Central memory CD8-positive, alpha-beta T cell (primary cell): ENCODE measurements at regions not wholly inside any gene's neighbourhood (a gene's known extent, or its start where the extent isn't known, plus 50 kb on each side); places are given as distances from the start of the nearest gene placed in this dataset.

Experiments used
- ATAC-seq: fragments of 150-1000 bp; cut with Tn5 transposase; replicated peaks from 2 replicates; pipeline ENCODE4 v1.10.0; 2022; ENCODE audit warnings: mild to moderate bottlenecking, moderate FRiP score, moderate number of reproducible peaks; ENCODE audit not compliant: poor library complexity, severe bottlenecking; ENCODE audit errors: extremely low read depth
- DNase-seq, 2 donors: peaks; one replicate each; pipeline ENCODE4 v3.0.0; 2021; ENCODE audit warnings: low spot score in 2 of 2
- H3K27ac Mint-ChIP-seq: one replicate; pipeline ENCODE4 v1.8.0; 2022; ENCODE audit warnings: low read depth, mild to moderate bottlenecking, moderate library complexity, mixed read lengths
- H3K27me3 Mint-ChIP-seq: one replicate; pipeline ENCODE4 v1.8.0; 2022; ENCODE audit warnings: mixed read lengths
- H3K36me3 Mint-ChIP-seq: one replicate; pipeline ENCODE4 v1.8.0; 2022; ENCODE audit warnings: mild to moderate bottlenecking, moderate library complexity, mixed read lengths; ENCODE audit not compliant: insufficient read depth
- H3K4me1 Mint-ChIP-seq: one replicate; pipeline ENCODE4 v1.8.0; 2022; ENCODE audit warnings: mixed read lengths
- H3K4me3 Mint-ChIP-seq: one replicate; pipeline ENCODE4 v1.8.0; 2022; ENCODE audit warnings: mild to moderate bottlenecking, moderate library complexity, mixed read lengths
- H3K9me3 Mint-ChIP-seq: one replicate; pipeline ENCODE4 v1.8.0; 2022; ENCODE audit warnings: mixed read lengths

DNA sequence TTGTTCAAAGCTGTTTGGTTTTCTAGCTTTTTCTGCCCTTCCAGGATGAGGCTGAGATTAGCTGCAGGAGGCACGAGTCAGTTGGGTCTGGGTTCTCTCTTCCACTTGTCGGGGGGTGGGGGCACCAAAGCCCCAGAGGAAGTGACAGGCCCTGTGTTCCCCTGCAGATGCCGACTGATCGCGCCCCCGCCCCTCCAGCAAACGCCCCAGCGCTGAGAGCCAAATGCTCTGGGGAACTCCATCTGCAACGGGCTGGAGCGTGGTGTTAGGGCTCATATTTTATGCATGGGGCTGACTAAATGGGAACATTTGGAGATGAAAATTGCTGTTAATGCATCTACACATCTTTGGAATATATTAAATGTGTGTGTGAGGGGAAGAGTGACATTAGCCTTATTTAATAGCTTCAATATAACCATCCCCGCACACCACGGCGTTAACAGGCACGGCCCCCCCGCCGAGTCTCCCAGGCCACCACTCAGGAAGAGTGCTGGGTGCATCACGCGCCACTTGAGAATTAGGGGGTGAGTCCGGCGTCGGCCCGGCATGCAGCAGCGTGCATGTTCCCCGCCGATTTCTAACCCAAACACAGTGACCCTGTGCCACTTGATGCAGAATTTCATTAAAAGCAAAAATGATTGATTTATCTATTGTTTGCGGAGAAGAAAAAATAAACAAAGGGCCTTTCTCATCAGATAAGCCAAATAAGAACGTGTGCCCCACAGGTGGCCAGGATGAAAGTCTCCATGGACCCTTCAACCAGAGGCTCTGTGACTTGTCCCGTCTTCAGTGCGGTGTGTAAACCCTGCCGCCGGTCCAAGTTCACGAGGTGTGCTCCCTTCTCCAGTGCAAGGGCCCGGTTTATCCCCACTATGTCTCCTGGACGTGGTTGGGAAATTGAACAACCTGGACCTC is 165.0 kb upstream of the RTL1 start:
- no peak for ATAC-seq

DNA sequence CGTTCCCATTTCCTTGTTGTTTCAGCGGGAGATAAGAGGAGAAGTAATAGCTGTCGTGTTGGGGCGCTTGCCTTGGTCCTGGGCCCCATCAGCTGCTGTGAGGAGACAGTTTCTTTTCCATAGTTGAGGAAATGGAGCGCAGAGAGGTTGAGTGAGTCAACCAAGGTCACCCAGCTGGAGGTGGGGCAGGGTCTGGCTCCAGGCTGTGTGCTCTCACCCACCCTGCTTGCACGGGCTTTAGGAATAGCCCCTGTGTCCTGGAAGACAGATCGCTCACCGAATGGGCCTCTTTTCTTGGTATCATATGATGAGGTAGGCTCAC is 165.7 kb upstream of the RTL1 start:
- Mint-ChIP-seq H3K9me3 (no peaks in the 10 kb centered on the region), H3K36me3 (peaks cover 3% of the 10 kb centered on the region), H3K27ac (no peak overlapping the region), H3K27me3 (peaks cover 34% of the 10 kb centered on the region), H3K4me1 (no peaks in the 10 kb centered on the region), H3K4me3 (no peak overlapping the region)
- DNase-seq: no peak
- ATAC-seq: no peak

More for the DNA sequence above, 165.0 kb upstream of the RTL1 start:
- Mint-ChIP-seq H3K27ac (no peak overlapping the region), H3K4me1 (no peaks in the 10 kb centered on the region), H3K36me3 (peaks cover 3% of the 10 kb centered on the region), H3K9me3 (no peaks in the 10 kb centered on the region), H3K27me3 (peaks cover 31% of the 10 kb centered on the region), H3K4me3 (no peak overlapping the region)
- DNase-seq: no peak

DNA sequence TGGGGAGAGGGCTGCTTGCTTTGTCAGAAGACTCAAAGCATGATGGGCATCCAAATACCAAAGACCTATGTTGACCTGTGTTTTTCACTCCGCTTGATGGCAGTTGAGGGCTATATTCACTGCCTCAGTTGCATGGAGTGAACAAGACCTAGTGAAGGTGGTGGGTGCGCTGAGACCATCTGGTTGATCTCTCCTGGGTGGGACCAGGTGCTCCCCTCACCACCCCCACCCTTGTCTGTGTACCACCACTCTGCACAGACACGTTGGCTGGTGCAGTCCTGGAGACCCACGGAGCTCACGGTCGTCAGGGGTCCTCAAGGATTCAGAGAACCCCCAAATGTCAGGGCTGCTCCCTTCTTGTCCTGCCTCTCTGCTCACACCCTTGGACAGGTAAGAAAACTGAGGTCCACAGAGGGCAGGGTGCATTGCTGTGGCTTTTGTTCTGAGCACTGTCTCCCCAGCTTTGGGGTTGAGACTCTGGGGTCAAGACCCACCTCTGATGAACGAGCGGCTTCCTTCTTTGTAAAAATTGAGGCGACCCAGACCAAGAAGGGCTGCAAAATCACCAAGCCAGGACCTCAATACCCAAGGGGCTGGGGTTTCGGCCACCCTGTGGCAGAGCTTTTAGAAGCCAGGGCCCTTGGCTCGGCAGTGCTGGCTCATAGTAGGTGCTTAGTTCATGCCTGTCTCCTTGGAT is 166.3 kb upstream of the RTL1 start:
- Mint-ChIP-seq H3K27me3 (peaks cover 40% of the 10 kb centered on the region), H3K4me1 (no peaks in the 10 kb centered on the region), H3K4me3 (no peak overlapping the region), H3K9me3 (no peaks in the 10 kb centered on the region), H3K36me3 (peaks cover 3% of the 10 kb centered on the region), H3K27ac (no peak overlapping the region)
- ATAC-seq: no peak
- DNase-seq: no peak

DNA sequence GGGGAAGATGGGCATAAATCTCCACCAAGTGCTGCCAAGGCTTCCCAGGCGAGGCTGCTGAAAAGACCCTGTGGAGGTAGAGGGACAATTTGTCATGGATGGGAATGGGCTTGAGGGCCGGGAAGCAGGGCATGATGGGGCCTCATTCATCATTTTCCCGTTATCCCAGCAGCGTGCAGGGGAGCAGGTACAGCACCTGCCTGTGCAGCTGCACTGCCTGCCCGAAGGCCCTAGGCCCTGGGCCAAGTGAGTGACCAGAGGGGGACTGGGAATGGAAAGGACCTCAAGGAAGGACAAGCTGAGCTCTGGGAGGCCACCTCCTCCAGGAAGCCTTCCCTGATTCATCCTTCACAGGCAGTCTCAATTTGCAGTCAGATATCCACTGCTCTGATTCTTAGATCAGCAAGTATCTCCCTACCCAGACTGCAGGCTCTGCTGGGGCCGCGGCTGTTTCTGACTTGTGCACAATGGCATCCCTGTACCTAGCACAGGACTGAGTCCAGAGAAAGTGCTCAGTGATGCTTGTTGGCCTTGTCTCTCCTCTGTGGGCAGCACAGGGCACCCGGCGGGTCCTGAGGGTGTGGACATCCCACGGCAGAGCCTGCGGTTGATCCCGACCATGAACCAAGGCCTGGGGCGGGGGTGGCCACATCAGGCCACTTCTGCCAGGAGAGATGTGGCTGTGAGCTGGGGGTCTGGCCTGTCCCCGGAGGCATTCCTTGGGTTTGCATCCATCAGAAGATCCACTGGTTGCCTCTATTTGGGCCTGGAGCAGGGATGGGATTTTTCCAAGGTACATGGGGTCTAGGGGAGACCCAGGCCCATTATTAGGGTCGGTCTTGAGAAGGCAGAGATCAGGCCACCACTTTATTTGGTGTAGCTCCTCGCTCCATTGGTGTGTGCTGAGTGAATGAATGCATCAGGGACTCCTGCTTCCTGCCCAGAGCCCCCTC is 167.3 kb upstream of the RTL1 start:
- no peaks in the 10 kb centered on the region for H3K9me3 Mint-ChIP-seq
- peaks cover 50% of the 10 kb centered on the region for H3K27me3 Mint-ChIP-seq
- ATAC-seq: no peak
- no peak for DNase-seq
- no peaks in the 10 kb centered on the region for H3K4me1 Mint-ChIP-seq
- peaks cover 3% of the 10 kb centered on the region for H3K36me3 Mint-ChIP-seq
- H3K27ac Mint-ChIP-seq: no peak overlapping the region
- H3K4me3 Mint-ChIP-seq: no peak overlapping the region

DNA sequence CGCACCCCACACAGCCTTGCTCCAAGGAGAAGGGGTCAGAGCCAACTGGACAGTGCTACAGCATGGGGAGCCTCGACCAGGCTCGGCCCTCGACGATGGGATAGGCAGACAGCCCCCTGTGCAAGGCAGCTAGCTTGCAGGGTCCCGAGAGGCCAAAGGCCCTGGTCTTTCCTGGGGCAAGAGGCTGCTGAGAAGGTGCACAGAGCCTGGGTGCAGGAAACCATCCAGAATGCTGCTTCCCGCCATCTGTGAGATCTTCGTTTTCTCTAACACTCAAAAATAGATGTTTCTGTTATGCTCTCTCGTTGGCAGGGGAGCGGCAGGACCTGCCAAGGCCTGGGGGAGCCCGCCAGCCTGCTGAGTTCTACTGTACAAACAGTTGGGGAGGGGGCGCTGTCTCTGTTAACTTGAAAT is 168.0 kb upstream of the RTL1 start:
- ATAC-seq (no peak), DNase-seq (no peak)
- Mint-ChIP-seq H3K27me3 (peaks cover 54% of the 10 kb centered on the region), H3K9me3 (no peaks in the 10 kb centered on the region), H3K4me3 (no peak overlapping the region), H3K36me3 (peaks cover 3% of the 10 kb centered on the region), H3K27ac (no peak overlapping the region), H3K4me1 (no peaks in the 10 kb centered on the region)

DNA sequence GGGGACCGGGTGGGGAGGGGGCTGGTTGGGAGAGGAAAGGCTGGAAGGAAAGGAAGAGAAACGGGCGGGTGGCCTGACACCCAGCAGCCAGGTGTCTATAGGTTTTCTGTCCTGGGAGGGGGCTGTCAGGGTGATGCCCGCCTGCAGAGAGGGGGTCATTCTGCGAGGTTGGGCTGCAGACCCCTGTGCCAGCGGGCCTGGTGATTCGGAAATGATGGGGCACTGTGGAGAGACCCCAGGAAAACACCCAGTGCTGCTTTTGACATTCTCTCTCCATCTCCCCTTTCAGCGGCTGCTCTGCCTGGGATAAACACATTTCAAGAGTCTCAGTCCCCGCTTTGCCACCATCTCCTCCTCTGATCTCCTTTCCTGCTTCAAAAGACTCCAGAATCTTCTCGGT is 168.5 kb upstream of the RTL1 start:
- no peak overlapping the region for H3K4me3 Mint-ChIP-seq
- no peaks in the 10 kb centered on the region for H3K4me1 Mint-ChIP-seq
- no peaks in the 10 kb centered on the region for H3K9me3 Mint-ChIP-seq
- peaks cover 60% of the 10 kb centered on the region for H3K27me3 Mint-ChIP-seq
- no peak for ATAC-seq
- H3K27ac Mint-ChIP-seq: no peak overlapping the region
- peaks cover 3% of the 10 kb centered on the region for H3K36me3 Mint-ChIP-seq
- DNase-seq: no peak

DNA sequence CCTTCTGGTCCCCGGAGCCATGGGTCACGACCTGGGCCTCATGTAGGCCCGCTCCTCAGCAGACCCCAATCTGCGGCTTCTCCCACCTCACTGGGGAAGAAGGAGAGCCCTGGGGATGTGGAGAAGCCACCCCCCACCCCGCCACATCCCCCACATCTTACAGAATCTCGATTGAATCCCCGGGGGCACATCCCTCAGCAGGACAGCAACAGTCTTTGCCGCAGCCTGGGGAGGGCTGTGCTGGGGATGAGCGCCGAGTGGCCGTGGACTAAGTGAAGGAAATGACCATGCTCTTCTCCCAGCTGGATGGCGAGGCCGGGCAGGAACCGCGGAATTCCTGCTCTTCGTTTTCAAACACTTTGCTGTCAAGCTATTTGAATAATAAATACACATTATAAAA is 169.0 kb upstream of the RTL1 start:
- Mint-ChIP-seq H3K9me3 (no peaks in the 10 kb centered on the region), H3K27me3 (peaks cover 60% of the 10 kb centered on the region), H3K27ac (no peak overlapping the region), H3K4me3 (no peak overlapping the region), H3K4me1 (no peaks in the 10 kb centered on the region), H3K36me3 (peaks cover 3% of the 10 kb centered on the region)
- no peak for ATAC-seq
- DNase-seq: peak in 1 of 2 donors; percentile 3

DNA sequence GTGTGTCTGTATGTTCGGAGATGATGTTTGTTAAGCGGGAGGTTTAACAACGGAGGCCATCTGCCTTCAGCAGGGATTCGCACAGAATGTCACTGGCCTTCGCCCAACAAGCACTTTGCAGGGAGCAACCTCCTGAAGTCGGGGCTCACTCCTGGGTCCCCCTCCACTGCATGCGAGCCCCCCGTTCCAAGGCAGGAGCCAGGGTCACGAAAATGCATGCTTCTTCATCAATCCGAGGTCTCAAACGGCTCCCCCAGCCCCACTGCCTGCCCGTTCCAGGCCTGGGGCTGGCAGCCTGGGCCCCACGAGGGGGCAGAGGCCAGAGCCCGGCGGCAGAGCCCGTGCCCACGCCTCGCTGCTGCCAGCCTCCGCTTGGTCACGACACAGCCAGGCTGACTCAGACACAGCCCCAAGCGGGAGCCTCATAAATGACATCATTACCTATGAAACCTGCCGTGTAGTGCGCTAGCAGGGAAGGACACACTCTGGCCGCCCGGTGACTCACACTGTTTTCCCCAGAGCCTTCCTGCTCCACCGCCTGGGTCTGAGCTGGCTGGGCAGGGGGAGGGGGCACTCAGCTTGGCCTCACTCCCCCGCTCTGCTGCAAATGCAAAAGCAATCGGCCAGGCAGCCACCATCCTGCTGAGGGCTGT is 169.5 kb upstream of the RTL1 start:
- Mint-ChIP-seq H3K27ac (no peak overlapping the region), H3K36me3 (peaks cover 1% of the 10 kb centered on the region), H3K4me3 (no peak overlapping the region), H3K4me1 (no peaks in the 10 kb centered on the region), H3K27me3 (peaks cover 60% of the 10 kb centered on the region), H3K9me3 (no peaks in the 10 kb centered on the region)
- ATAC-seq (no peak), DNase-seq (no peak)

DNA sequence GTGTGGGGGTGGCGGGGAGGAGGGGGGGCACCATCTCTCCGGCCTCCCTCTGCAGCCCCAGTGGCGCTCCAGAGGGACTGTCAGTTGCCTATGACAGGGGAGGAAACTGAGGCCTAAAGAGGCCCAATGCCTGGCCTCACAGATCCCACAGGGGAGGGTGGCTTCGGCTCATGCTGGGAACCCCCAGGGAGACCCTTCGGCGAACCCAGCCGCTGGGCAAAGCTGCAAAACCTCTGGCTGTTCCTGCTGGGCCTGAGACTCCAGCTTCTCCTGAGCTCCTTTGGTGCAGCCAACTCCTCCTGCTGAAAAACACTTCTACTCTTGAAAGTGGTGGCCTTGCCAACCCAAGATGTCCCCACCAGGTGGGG is 170.1 kb upstream of the RTL1 start:
- Mint-ChIP-seq H3K4me1 (no peaks in the 10 kb centered on the region), H3K4me3 (no peak overlapping the region), H3K36me3 (no peaks in the 10 kb centered on the region), H3K27me3 (peaks cover 60% of the 10 kb centered on the region), H3K27ac (no peak overlapping the region), H3K9me3 (no peaks in the 10 kb centered on the region)
- ATAC-seq (no peak), DNase-seq (no peak)

DNA sequence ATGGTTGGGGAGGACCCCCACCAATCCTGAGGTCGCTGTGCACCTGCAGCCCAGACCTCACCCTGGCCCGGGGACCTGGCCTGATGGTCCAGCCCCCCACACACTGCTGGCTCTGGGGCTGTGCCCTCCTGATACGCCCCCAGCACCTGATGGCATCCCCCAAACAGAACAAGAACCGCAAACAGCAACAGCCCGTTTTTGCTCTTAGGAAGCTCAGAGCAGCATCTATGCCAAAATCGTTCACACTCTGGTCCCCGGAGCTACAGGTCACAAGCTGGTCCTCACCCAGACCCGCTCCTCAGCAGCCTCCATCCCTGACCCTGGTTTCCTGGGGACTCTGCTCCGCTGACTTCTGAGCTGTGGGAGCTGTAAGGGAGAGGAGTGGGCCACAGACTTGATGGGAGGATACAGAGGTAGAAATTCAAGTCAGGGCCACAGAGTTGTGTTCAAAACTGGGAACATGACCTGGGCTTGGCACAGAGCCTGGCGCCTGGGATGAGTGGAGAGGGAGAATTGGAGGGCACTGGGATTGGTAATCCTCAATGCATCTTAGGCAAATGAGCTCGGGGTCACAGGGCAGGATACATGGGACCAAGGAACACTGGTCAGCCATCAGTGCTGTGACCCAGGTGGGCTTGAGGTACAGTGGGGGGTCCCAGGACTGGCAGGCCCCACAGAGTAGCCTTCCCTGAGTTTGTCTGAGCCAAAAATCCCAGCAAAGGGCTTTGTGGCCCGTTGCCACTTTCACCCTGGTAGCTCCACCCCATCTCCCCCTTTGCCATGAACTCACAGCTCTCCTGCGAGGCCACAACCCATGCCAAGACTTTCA is 170.9 kb upstream of the RTL1 start:
- Mint-ChIP-seq H3K9me3 (no peaks in the 10 kb centered on the region), H3K4me3 (no peak overlapping the region), H3K36me3 (no peaks in the 10 kb centered on the region), H3K27me3 (peaks cover 64% of the 10 kb centered on the region), H3K4me1 (no peaks in the 10 kb centered on the region), H3K27ac (no peak overlapping the region)
- peak; percentile 1 to 3 for DNase-seq
- ATAC-seq: no peak

DNA sequence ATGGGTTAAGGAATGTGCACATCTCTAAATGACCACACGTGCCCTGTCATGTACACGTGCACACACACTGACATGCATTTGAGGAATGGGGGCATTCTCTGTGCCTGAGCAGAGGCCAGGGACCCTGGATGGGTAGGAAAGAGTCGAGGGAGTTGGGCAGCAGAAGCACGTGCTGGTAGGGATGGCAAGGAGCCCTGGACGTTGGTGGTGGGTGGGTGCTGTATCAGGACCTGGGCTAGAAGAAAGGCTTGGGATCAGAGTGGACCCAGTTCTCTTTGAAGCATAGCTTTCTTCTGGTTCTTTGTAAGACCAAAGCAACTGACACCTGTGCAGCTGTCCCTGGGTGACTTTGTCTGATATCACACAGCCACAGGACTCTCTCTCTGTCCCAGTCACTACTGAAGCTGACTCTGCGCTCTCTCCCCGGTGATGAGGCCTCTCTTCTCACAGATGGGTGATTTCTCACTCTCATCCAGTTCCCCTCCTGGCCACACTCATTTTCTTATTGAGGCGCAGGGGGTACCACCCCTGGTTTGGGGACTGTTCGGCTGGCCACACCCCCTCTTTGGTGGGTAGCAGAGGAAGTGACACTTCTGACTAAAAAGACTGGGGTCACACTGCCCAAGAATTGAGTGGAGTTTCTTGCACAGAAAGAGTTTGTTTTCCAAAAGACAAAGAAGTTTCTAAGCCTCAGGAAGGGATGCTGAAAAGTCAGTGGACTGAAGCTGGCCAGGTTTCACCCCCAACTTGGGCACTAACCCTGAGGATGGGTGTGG is 171.7 kb upstream of the RTL1 start:
- H3K27me3 Mint-ChIP-seq: peaks cover 67% of the 10 kb centered on the region
- H3K4me3 Mint-ChIP-seq: no peak overlapping the region
- no peaks in the 10 kb centered on the region for H3K36me3 Mint-ChIP-seq
- H3K4me1 Mint-ChIP-seq: no peaks in the 10 kb centered on the region
- H3K9me3 Mint-ChIP-seq: no peaks in the 10 kb centered on the region
- peak in 1 of 2 donors; percentile 9 for DNase-seq
- no peak for ATAC-seq
- H3K27ac Mint-ChIP-seq: no peak overlapping the region
